Renal cortical epithelial cell (primary cell): ENCODE measurements at regions not wholly inside any gene's neighbourhood (a gene's known extent, or its start where the extent isn't known, plus 50 kb on each side); places are given as distances from the start of the nearest gene placed in this dataset.
A peak's percentile ranks its signal among the peaks of the same experiment; 100 is the strongest.
"Not testable (repeated sequence)": the region's sequence is repeated elsewhere in the genome, so short reads cannot be mapped to it uniquely, and the experiment has no call there.

Experiments used
- DNase-seq: peaks from one replicate; pipeline ENCODE4 v3.0.0-alpha.2; 2011; ENCODE audit warnings: low read depth

DNA sequence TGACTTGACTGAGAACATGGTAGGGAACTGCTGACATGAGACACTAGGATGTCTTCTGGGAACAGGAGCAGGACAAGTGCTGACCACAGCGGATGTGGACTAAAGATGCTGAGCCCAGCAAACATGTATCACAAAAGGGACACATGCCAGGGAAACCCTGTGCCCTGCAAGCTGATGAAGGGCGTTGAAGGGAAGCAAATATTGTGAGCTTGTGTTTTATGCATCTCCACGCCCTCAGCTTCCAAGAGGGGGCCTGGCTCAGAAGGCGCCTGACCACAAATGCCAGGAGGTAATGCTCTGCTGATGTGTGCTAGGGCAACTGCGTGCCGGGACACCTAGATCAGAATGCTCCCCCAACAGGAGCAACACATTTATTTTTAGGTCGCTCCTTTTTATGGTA, 207.3 kb downstream of the CXCL12 start:
- DNase-seq: no peak

- no peak for DNase-seq
Observed at GRCh38 chr10:44176311-44176710, 208.6 kb downstream of the CXCL12 start.

- no peak for DNase-seq
Observed at GRCh38 chr10:44173608-44173894, 211.3 kb downstream of the CXCL12 start.

DNA sequence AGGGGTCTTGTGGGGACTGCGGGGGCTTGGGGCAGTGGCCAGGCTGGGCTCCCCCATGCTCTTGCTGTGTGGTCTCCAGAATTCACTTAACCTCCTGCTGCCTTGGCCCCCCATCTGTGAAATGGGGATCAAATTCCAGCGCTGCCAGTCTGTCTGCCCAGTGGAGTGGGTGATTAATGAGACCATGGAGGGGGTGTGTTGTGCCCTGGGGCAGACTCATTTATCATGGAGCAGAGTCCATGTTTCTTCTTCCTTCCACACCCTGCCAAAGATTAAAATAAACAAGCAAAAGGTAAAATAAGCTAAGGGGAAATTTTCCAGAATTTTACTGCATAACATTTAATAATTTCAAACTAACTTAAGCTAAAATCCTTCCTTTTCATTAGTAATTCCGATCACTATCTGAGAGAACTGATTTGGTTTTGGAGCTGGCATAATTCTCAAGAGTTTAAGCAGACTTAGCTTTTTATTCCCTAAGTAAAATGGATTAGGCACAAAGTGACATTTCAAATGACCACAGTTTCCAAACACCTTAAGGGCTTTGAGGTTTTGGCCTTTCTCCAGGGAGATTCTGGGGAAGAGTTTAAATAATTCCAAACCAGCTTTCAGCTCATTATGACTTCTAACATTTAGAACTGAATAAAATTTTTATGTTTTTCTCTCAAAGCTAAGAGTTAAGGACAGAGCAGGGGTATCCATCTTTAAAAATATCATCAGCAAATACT, 211.9 kb downstream of the CXCL12 start:
- DNase-seq: peak; percentile 12

DNA sequence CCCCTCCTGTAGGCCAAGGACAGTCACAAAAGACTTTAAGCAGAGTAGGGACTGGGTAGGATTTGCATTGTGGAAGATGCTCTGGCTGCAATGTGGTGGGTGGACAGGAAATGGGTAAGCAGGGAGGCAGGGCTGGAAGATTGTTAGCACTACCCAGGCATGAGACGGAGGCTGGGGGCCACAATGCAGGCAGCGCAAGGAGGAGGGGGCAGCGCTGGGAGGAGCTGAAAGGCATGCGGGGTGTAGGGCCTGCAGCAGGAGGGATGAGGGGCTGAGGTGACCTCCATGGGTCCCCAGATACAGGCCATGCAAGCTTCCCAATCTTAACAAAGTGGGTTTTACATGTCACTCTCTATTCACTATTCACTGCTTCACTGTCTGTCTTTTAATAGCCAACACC, 213.1 kb downstream of the CXCL12 start:
- no peak for DNase-seq

DNA sequence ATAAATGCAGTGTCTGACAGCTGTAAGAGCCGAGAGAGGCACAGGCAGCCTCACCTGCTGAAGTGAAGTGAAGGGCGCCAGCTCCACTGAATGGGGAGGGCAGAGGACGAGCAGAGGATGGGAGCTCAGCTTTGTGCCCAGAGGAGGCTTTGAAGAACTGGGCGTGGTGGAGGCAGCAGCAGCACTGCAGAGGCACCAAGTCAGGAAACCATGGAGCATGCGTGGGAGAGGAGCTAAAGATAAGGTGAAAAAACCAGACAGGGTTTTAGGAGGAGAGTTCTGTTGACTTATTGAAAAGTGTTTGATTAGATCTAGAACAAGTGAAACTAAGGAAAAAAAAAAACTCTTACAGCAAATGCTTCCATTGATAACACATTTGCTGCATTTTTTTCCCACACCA, 216.4 kb downstream of the CXCL12 start:
- DNase-seq: no peak

- DNase-seq: no peak
Observed at GRCh38 chr10:44167752-44168151, 217.1 kb downstream of the CXCL12 start.

- no peak for DNase-seq
Observed at GRCh38 chr10:44166441-44166840, 218.5 kb downstream of the CXCL12 start.

DNA sequence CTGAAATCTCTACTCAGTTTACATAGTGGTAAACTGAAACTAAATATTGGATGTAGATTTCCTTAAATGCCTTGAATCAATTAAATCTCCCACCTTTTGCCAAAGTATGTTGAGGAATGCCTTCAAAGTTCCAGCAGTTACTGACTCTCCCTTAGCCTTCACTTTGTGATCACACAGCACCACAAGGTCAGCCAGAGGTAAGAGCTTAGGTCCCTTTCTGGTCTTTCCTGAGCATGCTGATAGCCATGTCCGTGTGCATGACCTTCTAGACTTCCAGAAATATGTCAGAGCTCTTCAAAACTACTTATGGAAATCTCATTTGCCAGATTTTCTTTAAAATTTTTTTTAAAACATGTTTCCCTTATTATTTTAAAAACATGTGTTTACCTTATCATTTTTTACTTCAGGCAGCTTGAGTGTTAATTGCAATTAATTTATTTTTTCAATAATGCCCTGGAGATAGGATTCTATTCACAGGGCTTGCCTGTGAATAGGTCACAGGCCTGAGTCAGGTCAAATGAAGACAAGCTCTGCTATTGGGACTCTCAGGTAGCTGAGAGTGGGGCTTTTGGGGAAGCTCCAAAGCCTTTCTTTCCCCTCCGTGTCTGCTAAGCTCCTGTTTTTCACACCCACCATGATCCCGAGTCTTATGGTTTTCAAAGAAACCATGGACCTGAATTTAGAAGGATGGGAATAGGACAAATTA, 220.5 kb downstream of the CXCL12 start:
- no peak for DNase-seq

DNA sequence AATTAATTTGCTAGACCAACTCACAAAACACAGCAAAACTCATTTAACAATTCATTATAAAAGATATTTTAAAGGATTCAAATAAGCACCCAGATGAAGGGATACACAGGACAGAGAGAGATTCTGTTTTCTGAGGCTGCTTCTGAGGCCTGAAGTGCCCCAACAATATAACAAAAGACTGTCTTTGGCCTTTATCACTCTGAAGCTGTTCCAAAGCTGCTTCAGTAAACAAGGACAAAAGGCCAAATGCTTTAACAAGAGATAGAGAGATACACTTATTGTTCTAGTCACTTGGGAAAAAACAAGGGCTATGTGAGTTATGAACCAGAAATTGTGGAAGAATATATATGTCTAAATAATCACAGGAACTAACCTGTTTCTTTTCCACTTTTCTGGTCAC, 223.7 kb downstream of the CXCL12 start:
- DNase-seq: no peak

DNA sequence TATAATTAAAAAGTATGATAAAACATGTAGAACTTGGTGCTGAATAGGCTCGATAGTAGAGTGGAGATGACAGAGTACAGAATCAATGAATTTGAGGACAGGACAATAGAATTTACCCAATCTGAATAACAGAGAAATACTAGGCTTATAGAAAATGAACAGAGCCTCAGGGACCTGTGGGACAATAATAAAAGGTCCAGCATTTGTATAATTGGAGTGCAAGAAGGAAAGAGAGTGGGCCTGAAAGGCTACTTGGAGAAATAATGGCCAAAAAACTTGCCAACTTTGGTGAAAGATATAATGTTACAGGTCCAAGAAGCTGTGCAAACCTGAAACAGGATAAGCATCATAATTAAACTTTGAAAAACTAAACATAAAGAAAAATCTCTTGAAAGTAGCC, 227.3 kb downstream of the CXCL12 start:
- DNase-seq: no peak

DNA sequence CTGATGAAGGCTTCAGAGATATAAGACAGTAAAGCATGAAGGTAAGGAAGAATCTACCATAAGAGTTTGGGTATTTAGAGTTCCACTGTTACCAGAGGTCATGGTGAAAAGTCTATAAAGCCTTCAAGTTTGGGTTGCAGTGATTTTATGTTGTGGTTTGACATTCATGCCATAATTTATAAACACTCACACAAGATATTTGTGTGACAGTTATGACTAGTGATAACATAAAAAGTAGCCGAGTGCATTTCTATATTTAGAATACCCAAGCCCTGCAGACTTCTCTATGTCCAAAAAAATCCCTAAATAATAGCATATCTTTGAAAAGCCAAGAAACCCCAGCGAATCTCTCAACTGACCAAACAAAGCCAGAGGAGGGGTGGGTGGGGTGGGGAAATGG, 229.9 kb downstream of the CXCL12 start:
- no peak for DNase-seq

DNA sequence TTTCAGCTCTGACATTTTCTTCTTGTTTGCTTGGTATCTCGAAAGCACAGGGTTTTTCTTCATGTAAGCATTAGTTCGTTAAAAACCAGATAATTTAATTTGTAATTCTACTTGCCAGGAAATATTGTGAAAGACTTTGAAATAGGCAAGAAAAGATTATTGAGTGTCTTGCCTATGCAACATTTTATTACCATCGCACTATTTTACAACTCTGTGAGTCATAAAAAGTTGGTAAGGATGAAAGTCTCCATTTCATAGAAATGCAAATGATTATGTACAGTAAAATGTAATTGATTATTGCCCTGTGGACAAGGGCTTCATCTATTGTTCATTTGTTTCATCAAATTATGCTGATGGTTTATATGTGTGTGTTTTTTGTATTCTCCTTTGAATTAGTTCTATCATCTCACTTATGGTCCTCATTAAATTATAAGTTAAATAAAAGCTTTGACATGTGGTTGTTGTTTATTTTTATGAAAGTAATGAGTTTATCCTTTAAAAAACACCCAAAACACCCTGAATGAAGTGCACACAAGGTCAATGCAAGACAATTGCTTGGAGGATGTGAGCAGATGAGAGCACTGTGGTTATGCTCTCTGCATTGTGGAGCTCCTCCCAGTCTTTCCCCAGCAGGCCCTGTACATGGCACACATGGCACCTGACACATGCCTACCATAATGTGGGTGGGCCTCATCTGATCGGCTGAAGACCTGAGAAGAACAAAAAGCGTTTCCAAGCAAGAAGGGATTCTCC, 230.8 kb downstream of the CXCL12 start:
- no peak for DNase-seq

- DNase-seq: no peak
Observed at GRCh38 chr10:44143556-44143955, 241.3 kb downstream of the CXCL12 start.

DNA sequence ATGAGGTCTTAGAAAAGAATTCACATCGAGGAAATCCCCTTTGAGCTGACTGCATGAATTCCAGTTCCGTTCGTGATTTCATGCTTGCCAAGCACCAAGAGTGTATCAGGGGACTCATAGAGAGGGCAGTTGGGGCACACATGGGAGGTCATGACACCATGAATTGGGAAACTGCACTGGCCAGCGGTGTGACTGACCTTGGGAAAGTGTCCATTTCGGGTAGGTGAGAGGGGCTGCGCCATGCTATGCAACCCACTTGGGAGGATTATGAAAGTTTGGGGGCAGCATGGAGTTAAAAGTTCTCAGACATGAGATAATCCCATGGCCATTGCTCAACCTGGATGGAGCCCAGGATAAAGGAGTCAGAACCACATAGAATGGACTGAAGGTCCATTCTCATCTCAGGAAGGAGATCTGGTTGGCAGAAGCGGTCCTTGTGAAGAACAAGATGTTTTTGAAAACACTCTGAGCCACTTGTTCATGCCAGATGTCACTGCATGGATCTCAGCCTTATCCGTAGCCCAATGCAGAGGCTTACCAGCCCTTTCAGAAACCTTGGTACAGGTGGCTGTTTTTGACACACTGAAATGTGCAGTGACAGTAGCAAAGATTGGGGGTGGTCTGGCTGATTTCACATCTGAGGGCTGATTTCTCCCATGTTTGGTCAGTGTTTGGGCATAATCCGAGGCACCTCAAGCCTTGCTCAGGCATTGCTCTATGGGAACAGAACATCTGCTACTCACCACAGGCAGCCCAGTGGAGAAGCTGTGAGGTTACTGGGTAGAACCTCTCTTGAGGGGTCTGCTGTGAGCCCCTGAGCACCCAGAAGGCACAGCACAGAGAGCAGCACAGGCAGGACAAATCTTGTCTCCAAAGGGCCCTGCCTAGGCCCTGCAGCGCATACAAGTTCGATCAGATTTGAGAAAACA, 252.3 kb downstream of the CXCL12 start:
- no peak for DNase-seq

DNA sequence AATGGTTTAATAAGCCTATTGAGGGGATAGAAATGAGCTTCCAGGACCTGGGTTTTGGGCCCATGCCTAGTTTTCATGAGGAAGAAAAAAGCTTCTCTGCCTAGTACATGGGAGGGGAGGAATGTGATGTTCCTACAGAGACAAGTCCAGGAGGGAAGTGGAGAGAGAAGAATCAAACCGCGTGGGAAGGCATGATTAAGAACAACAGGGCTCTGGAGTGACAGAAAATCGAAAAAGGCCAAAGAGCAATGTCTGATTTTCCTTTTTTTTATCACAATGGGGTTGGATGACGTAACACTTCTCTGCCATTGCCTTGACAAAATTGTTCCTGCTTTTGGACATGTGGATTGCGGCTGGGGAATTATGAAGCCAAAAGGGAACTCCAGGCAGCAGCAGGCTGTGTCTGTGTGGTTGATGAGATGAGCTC, 258.6 kb downstream of the CXCL12 start:
- DNase-seq: no peak

DNA sequence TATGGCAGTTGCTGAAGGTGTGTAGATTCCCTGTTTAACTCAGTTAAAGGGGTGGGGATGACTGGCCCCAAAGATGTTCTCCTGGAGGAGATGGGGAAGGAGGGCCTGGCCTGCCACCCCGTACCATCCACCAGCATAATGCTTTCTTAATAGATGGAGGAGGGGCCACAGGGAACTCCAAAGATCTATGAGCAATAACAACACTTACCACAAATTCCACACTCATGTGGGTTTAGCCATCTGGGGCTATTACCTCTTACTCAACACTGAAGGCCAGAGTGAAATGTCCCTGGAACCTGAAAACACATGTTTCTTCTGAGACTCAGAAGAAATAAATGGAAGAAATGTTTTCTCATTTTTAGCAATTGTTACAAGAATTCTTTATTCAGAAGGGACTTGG, 259.0 kb downstream of the CXCL12 start:
- DNase-seq: peak; percentile 1

DNA sequence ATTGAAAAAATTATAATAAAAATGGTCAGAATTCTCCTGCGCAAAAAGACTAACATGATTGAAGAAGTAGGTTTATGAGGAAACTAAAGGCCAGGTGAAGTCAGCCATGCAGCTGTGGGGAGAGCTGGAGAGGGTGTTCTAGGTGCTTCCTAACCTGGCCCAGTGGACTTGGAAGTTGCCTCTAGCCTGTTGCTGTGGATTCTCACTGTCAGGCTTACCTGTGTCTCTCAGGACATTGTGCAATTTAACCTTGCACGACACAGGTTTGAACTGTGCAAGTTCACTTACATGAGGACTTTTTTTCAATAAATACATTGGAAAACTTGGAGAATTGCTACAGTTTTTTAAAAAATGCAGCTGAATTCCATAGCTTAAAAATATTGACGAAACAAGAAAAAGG, 266.4 kb downstream of the CXCL12 start:
- no peak for DNase-seq

DNA sequence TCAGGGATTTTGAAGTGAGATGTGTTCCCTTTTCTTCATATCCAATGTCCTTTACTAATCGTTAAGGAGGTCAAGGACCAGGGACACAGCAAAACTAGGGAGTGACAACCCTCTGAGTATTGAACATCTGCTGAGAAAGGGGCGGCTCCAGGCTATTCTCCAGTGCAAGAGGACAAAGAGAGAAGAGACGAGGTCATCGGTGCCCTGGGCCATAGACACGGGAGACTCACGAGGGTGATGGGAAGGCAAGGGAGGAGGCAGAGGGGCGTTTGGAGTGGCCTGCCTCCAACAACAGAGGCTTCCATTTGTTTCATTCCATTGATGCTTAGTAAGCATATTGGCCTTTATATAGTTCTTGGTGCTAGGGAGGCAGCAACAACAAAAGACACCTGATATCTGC, 268.4 kb downstream of the CXCL12 start:
- no peak for DNase-seq

GRCh38 chr10:44115516-44115915, 269.4 kb downstream of the CXCL12 start:
- no peak for DNase-seq

DNA sequence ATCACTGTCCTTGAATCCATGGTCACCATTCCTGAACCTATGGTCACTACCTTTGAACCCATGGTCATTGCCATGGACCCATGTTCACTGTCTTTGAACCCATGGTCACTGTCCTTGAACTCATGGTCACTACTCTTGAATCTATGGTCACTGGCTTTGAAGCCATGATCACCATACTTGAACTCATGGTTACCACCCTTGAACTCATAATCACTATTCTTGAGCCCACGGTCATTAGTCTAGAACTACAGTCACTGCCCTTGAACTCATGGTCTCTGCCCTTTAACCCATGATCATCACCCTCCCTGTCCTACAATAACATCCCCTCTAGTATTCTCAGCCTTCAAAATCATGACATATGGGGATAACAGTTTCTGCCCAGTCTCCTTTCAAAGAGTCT, 270.5 kb downstream of the CXCL12 start:
- DNase-seq: no peak

- DNase-seq: not testable (repeated sequence)
Observed at GRCh38 chr10:44112280-44112679, 272.6 kb downstream of the CXCL12 start.
